ENCODE measurements at regions not wholly inside any gene's neighbourhood (a gene's known extent, or its start where the extent isn't known, plus 50 kb on each side); places are given as distances from the start of the nearest gene placed in this dataset.

GRCh38 chr12:28063355-28063880 lies 90.9 kb upstream of the PTHLH start:
- TF ChIP-seq ZFX (IDR thresholded peaks at IDR 0.05; ENCODE audit: borderline replicate concordance) (no peak), CTCF (IDR thresholded peaks at IDR 0.05) (no peak)

GRCh38 chr12:28065374-28065773 lies 92.8 kb upstream of the PTHLH start:
- TF ChIP-seq CTCF (IDR thresholded peaks at IDR 0.05) (no peak), ZFX (IDR thresholded peaks at IDR 0.05; ENCODE audit: borderline replicate concordance) (no peak)
- no peak overlapping the region for H3K27ac ChIP-seq

More at GRCh38 chr12:28063355-28063880, 90.9 kb upstream of the PTHLH start:
- H3K27ac ChIP-seq: no peak overlapping the region

- H3K27ac ChIP-seq: no peak overlapping the region
- TF ChIP-seq ZFX (IDR thresholded peaks at IDR 0.05; ENCODE audit: borderline replicate concordance) (no peak), CTCF (IDR thresholded peaks at IDR 0.05) (no peak)
Measured at GRCh38 chr12:28065889-28066630, 93.5 kb upstream of the PTHLH start.

- H3K27ac ChIP-seq: no peak overlapping the region
- no peak for TF ChIP-seq ZFX (IDR thresholded peaks at IDR 0.05; ENCODE audit: borderline replicate concordance)
- no peak for TF ChIP-seq CTCF (IDR thresholded peaks at IDR 0.05)
Measured at GRCh38 chr12:28066879-28067278, 94.3 kb upstream of the PTHLH start.

- H3K27ac ChIP-seq: no peak overlapping the region
- TF ChIP-seq ZFX (IDR thresholded peaks at IDR 0.05; ENCODE audit: borderline replicate concordance): no peak
Measured at GRCh38 chr12:28068467-28068866, 95.9 kb upstream of the PTHLH start.

- TF ChIP-seq CTCF (IDR thresholded peaks at IDR 0.05) (no peak), ZFX (IDR thresholded peaks at IDR 0.05; ENCODE audit: borderline replicate concordance) (no peak)
- H3K27ac ChIP-seq: no peak overlapping the region
Measured at GRCh38 chr12:28079539-28079938, 107.0 kb upstream of the PTHLH start.

GRCh38 chr12:28082096-28082495 lies 108.2 kb upstream of the CCDC91 start:
- no peak overlapping the region for H3K27ac ChIP-seq
- TF ChIP-seq CTCF (IDR thresholded peaks at IDR 0.05) (no peak), ZFX (IDR thresholded peaks at IDR 0.05; ENCODE audit: borderline replicate concordance) (no peak)

Data from 22Rv1 (cell line).